KG1 (cell line): ENCODE measurements at regions not wholly inside any gene's neighbourhood (a gene's known extent, or its start where the extent isn't known, plus 50 kb on each side); places are given as distances from the start of the nearest gene placed in this dataset.
"Not testable (repeated sequence)": the region's sequence is repeated elsewhere in the genome, so short reads cannot be mapped to it uniquely, and the experiment has no call there.

Experiments
- DNase-seq: peaks from one replicate; lab custom pipeline; 2025; lab: John Stamatoyannopoulos, UW

DNA sequence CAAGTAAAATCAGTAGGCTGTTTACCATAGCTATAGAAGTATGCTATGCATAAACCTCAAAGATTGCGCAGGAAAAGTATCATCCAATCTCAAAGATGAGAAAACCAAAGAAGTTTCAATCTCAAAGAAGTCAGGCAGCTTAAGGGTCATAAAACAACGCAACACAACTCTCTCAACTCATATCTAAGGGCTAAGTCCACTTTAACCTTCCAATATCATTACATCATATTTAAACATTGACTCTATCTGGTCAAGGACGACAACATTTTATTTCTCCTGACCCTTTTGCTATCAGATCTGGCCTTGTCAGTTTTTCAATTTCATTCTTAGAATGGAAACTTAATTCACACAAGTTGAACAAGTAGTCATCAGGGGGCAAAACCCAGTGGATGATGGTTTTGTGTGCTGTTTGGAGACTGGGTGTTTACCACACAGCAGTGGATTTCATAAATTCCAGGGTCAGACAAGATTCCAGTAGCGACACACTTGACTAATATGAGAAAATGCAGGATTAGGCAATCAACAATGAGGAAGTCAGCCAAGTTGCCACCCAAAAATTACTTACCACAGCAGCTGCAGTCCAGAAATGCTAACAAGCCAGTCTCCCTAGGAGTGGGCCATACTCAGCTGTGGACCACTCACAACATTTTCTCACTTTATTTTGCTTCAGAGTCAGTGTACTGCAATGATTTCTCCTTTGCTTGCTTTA lies 108.7 kb upstream of the NBPF26 start:
- DNase-seq: not testable (repeated sequence)

DNA sequence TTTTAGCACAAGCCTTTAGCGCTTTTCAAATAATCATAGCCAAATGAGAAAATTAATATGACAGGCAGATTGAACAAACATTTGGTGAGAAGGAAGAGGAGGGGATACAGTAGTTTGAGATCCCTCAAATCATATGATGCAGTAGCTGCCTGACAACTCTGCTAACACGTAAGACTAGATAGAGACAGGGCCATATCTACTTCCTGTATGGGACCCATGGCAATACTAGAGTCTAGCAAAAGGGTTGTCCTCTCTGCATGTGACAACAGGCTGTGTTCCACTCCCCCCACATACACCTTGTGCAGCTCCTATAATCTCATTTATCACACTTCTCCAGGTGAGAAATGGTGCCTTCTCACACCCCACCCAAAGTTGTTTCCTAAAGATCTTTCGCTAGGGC lies 106.3 kb upstream of the NBPF26 start:
- DNase-seq: not testable (repeated sequence)

DNA sequence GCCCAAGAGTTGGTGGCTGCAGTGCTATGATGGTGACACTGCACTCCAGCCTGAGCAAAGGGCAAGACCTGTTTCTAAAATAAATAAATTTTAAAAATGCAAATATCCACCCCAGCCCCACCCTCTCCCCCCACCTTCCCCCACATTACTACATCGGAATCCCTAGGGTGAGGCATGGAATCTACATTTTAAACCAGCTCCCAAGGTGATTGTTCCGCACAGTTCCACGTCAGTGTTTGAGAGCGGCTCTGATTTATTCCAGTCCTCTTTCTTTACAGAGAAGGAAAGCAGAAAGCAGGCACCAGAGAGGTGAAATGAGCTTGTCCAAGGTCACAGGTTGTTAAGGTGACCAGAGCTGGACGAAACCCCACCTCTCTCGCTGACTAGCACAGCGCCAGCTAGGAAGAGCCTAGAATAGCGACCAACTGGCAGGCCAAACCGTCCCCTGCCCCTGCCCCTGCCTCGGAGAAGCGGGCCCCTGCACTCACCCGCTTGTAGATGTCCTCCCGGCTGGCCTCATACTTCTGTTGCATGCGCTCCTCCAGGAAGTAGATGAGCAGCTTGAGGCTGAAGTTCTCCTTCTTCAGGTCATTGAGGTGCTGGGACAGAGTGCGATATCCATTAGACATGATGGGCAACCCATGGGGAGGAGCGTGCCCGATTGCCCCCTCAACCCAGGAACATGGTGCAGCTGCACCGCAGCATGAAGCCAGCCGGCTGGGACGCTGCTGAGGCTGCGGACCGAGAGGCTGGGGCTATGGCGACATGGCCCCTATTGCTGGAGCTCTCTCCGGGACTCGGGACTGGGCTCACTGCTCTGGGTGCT lies 103.7 kb upstream of the NBPF26 start:
- DNase-seq: not testable (repeated sequence)

DNA sequence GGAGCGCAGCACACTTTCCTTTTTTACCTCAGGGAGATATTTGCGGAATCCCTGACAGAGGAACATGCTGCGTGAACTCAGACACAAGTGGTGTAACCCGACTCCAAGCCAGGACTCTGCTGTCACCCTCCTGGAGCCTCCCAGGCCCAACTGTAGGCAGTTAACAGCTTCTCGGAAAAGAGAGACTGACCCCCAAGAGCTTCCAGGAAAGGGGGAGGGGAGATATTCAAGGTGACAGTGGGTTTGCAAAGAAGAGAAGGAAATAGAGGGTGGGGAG lies 103.1 kb upstream of the NBPF26 start:
- not testable (repeated sequence) for DNase-seq

DNA sequence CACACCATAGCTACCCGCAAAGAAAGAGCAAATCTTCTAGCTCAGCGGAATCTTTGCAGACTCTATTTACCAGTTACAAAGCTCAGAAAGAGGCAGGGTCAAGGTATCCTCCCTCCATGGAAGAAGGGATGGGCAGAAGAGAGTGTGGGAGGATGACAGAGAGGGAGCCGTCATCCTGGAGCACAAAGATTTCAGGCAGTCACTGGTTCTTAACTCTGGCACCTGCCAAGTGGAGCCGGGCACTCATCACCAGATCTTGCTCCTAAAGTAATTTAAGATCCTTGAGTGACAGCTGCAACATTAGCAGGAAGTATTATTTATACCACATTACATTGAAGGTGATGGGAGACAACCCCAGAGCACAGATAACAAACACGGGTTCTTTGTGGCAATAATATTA lies 102.5 kb upstream of the NBPF26 start:
- DNase-seq: not testable (repeated sequence)

DNA sequence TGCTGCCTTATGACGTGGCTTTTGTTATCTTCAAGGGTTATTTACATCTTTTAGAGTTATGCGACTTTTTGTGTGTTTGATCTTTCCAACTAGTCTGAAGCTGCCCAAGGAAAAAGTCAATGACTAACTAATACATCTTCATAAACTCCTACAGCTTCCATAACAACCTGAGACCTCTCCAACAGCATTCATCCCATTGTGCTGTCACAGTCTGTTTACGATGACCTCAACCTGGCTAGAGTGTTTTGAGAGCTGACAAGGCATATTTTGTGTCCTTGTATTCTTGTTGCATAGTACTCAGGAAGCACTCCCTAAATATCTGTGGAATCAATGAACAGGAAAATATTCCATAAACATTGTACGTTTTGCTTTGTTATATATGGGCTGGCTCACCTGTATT lies 100.2 kb upstream of the NBPF26 start:
- DNase-seq: not testable (repeated sequence)

DNA sequence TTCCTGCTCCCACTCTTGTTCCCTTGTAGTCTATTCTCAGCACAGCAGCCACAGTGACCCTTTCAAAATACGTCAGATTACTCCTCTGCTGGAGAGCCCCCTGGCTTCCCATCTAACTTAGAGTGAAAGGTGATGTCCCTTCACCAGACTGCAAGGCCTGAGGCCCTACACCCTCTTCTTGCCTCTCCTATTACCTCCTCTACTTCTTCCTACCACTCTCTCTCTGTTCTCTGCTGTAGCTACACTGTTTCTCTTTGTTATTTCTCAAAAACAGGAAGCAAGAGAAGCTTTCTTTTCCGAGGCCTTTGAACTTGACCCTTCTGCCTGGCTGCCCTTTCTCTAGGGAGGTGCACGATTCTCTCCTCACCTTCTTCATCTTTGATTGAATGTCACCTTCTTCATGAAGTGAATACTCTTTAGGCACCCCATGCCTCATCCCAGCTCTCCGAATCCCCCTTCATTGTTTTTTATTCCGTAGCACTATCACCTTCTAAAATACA lies 99.1 kb upstream of the NBPF26 start:
- not testable (repeated sequence) for DNase-seq

DNA sequence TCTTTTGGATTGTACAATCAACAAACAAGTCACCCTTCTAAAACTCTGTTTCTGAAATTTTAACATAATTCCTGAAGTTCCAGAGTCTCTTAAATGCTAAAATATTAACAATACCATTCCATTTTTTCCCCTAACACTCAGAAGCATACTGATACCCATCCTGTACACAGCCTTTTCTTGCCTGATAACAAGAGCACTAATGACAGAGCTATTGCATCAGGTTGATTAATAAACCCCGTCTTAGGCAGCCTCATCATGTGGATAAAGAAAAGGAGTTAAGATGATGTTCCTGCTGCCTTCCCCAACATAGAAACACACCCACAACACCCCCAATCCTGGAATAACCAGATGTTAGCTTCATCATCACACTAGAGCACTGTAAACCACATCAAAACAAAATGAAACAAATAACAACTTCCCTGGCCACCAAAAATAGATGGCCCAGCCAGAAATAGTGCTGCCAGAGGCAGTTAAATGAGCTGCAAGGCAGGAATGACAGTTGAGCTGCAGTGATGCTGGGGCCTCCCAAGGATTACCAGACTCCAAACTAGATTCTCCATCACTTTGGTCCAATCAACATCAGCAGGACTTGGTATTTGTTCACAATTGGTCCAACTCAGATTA lies 93.8 kb upstream of the NBPF26 start:
- DNase-seq: not testable (repeated sequence)

DNA sequence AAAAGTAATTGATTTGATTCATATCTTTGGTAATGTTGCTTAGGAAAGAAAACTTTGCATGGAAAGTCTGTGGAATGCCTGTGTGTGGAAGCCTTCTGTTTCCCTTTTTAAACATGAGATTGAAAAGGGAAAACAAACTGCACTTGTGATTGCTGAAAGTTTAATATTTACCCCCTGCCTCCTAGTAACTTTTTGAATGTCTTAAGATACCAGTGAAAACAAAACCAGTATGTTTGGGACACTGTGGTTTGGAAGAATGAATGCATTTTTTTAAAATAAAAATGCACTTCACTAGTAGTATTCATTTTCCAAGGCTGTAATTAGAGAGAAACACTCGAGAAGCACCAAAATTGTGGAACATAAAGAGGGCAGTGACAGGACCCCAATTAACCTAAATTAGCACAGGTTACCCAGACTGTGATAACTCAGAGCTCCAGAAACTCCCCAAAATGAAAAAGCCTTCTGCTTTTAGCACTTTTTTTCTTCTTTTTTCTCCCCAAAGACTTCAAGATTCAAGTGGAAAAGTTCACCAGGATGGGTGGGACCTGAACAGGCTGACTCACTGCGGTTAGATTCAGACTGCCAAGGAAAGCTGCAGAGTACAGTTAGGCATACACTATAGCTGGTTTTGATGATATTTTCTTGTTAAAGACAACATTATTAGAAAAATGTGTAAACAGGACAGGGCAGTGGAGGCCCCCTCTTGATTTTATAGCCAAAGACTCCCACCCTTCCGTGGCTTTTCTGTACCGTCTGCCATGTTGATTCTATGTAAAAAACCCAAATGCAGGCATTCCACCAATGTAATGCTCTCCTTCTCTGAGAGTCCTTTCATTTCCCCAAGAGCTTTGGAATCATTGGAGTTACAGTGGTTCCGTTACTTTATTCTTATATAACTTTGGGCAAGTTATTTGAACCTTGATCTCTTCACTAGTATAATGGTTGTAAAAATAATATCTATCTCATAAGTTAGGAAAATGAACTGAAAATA lies 88.6 kb upstream of the NBPF26 start:
- DNase-seq: not testable (repeated sequence)

DNA sequence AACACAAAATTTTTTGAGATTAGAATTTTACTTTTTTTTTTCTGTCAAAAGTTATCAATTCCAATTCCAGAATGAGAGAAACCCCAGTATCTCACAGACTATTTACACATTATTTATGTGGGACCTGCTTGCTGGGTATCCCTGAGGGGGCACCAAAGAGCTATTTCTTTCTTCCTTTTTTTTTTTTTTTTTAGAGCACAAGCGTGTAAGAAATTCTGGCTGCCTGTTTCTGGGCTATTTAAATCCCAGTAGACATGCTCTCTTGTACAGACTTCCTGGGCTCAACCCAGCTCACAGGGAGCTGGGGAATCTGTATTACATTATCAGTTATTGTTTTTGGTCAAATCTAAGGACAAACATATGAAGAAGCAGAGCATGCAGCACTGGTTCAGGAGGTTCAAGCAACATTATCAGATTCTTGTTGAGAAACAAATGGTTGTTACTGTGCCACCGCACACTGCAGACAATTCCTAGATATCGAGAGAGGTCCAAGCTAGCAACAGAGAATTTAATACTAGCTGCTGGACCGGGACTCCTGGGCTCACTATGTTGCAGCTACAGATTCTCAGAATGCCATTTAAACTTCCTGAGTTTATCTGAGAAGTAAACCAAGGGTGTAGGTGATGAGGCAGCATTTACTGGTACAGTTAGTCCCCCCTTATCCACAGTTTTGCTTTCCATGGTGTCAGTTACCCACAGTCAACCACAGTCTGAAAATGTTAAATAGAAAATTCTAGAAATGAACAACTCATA lies 83.3 kb upstream of the NBPF26 start:
- DNase-seq: not testable (repeated sequence)

DNA sequence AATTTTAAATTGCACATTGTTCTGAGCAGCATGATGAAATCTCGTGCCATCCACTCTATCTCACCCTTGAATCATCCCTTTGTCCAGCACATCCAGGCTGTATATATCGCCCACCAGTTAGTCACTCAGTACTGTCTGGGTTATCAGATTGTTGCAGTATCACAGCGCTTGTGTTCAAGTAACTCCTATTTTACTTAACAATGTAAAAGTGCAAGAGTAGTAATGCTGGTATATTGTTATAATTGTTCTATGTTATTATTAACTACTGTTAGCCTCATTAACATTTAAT lies 82.8 kb upstream of the NBPF26 start:
- not testable (repeated sequence) for DNase-seq

DNA sequence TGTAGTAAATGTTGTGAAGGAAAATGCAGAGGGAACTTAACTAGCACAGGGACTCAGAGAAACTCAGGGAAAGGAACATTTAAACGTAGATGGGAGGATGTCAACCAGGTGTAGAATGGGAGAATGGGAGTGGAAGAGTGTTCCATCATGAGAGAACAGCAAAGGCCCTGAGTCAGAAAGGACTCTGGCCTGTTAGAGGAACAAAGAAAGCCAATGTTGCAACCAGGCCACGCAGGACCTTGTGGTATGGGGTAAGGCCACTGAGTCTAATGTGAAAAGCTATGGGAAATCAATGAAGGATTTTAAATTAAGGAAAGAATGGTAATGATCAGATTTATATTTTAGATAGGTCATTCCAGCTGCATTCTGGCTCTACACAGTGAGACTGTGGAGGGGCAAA lies 76.6 kb upstream of the NBPF26 start:
- DNase-seq: not testable (repeated sequence)

DNA sequence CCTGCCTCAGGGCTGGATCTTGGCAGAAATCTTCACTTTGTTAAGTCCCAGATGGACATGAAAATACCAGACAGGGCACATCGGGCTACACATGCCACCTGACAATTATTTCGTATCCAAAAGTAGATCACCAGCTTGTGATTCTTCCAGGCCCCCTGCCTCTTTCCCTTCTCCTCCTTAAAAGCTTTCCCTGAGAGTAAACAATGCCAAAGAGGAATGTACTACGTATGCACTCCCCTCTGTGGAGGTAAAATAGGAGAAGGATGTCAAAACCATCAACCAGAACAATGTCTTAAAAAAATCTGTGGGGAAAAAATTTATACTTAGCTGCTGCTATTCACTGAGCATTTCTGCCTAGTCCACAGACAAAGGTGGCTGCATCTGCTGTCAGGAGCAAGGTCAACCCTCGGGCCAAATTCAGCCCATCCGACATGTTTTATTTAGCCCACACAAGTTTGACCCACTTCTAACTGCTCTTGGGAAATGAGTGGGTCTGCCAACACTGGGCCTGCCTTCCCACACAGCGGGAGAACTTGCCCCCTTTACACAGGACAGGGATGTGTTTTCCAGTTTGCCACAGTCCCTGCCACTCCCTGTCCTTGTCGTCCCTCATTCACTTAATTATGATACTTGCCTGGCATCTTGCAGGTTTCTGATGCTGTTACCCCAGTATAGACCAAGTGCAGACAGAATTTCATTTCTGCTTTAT lies 74.7 kb upstream of the NBPF26 start:
- DNase-seq: not testable (repeated sequence)

DNA sequence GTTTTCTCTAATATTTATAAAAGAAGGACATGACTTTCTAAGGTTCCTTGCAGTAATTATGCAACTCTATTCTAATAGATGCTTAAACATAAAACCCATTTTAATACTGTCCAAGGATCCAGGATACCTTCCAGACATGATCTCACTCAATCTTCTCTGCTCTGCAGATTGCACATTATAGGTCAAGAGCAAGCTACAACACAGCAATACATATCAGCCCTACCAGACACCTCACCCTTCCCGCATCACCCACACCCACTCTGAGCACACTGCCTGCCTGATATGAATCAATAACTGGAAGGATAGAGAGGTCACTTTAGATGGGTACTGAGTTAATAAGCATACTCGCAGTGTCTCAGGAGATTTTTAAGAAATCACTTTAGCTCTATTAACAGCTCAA lies 74.0 kb upstream of the NBPF26 start:
- DNase-seq: not testable (repeated sequence)

DNA sequence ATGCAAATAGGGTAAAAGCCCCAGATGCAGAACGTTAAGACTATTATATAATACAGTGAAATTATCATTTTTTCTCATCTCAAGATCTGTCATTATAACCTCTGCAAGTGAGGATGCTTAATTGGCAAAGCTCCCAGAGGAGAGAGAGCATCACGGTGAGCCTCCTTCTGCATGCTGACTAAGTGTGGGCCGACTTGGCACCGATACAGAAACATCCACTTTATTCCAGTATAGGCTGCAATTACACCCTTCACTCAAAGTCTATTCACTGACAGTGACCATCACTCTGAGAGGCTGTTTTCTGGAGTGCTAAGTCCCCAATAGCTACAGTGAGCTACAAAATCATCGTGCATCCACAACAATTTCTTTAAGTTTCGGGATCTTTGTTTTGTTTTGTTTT lies 69.6 kb upstream of the NBPF26 start:
- DNase-seq: not testable (repeated sequence)

DNA sequence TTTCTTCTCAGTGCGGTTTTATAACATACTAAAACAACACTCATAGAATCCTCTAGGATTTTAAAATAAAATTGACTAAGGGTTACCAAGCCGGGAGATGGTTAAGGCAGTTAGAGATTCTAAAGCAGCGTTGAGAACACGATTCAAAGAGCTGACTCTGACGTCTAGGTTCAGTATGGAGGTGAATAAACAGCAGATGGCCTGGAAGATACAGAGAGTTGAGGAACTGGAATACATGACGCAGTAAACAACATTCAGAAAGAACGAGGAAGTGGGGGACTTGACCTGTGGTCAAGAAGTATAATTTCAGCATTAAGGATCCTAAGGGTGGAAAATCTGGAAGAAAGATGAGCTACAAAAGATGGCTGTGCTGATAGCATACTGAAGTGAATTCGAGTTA lies 68.4 kb upstream of the NBPF26 start:
- not testable (repeated sequence) for DNase-seq

DNA sequence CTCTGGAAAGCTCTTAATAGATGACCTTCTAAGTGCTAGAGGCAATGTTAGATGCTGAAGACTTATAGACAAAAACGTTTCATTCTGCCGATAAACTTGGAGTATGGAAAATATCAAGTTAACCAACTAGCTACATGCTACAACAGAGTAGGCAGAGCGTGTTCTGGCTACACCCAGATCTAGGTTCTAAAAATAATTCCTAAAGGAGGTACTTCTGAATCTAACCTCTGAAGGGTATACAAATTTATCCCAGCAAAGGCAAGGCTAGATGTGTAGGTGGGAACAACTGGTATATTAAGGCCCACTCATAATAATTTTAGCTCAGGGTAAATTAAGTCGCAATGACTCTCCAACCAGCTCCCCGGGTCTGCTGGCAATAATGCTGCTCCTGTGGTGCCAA lies 67.6 kb upstream of the NBPF26 start:
- DNase-seq: not testable (repeated sequence)

DNA sequence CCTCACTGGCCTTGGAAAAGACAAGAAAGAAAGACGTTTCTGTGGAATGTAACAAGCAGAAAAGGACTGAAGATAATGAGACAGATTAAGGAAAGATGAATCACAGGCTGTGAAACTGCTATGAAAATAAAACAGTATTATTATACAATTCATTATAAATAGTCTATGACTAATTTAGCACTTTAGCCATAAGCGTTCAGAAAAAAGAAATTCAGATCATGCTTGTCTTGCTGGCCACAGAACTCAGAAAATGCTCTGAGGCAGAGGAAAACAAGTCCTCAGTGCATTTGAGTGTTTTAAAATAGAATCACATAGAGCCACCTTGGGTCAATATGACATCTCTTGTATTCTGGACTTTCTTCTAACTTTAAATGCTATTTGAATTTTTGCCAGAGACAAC lies 65.9 kb upstream of the NBPF26 start:
- DNase-seq: not testable (repeated sequence)

DNA sequence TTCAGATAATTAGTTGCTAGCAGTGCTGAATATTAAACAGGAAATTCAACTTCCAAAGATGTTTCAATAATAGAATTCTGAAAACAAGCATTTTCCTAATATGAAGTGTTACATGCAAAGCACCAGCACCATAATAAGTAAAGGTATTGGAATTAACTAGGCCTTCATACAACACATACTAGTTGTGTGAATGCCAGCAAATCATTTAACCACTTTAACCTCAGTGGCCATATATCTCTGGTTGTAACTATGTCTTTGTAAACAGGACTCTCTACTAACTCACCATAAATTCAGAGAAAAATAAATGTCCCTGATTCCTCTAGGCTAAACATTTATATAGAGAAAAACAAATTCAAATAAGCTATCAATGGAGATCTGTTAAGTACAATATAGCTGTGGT lies 65.1 kb upstream of the NBPF26 start:
- DNase-seq: not testable (repeated sequence)

DNA sequence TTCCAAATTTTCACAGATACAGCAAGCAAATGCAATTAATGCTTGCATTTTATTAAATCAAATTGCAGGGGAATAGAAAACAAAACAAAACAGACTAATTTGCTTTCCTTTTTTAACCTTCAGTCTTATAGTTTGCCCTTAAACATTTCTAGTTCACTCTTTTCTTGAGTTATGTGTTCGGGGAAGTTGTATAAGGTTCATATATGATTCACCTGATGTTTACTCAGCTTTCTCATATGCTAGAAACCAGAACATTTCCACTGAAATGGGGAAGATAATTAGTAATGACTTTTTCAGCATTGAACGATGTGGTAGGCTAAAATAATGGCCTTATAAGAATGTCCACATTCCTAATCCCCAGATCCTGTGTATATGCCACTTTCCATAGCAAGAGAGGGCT lies 64.6 kb upstream of the NBPF26 start:
- DNase-seq: not testable (repeated sequence)
